Activated T-helper 1 cell treated with anti-CD3 and anti-CD28 coated beads, Interleukin-2, amount 50 U/mL, for 16 hours (primary cell): ENCODE measurements at regions not wholly inside any gene's neighbourhood (a gene's known extent, or its start where the extent isn't known, plus 50 kb on each side); places are given as distances from the start of the nearest gene placed in this dataset.
"Not testable (repeated sequence)": the region's sequence is repeated elsewhere in the genome, so short reads cannot be mapped to it uniquely, and the experiment has no call there.

Source experiments
- DNase-seq, 2 donors: peaks; one replicate each; pipeline ENCODE4 v3.0.0-alpha.2; 2020; ENCODE audit warnings: low read depth in 1 of 2, low spot score in 1 of 2

DNA sequence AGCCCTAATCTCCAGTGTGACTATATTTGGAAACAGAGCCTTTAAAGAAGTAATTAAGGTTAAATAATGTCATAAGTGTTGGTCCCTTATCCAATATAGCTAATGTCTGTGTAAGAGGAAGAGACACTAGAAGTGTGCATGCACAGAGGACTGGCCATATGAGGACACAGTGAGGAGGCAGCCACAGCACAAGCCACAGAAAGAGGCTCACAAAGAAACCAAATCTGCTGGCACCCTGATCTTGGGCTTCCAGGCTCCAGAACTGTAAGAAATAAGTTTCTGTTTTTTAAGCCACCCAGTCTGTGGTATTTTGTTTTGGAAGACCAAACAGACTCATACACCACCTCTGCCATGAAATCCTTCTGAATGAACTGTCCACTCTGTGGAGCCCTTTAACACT, 186.4 kb upstream of the SLC39A10 start:
- no peak for DNase-seq

DNA sequence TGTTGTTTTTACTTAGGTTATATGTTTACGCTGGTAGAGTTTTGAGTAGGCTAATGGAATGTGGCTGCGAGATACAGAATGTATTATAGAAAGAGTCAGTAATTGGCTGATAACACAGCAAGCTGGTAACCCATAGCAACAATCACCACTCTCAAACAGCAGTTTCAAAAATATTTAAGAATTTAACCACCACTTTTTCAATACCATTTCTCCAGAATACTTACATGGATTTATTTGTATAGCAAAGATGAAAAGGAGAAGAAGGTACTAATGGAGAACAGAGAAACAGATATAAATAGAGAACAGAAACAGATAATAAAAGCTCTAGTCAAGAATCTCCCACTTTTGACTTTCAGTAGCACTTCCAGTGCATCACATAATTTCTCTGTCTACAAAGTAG, 188.3 kb upstream of the SLC39A10 start:
- no peak for DNase-seq

DNA sequence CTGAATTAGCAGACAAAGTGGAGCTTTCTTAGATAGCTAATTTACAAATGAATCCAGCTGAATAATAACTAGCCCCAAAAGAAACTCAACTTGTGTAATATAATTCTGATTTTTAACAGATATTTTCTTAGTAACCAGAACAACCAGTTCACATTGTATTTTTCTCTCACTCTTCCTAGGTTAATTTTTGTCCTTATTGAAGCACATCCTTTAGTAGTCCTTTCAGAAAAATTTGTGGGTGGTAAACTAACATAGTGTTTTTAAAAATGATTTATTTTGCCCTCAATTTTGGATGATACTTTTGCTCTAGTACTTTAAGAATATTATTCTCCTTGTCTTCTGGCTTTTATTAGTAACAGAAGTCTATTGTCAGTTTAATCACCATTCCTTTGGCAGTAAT, 190.6 kb upstream of the SLC39A10 start:
- DNase-seq, result no peak

DNA sequence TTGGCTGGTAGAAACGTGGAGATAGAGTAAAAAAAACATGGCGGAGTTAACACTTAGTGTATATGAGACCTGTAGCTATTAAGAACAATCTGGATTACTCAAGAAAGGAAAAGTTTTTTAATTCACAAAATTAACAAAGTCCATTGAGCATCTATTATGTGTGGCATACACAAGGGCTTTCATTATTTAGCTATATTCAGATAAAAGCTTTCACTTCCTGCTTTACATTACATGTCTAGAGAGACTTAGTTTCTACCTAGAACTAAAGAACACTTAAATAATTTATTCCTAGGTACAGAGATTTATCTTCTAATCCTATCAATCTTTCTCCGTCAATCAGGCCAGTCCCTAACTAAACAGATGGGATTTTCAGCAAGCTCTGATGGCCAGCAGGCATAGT, 196.0 kb upstream of the SLC39A10 start:
- no peak for DNase-seq

DNA sequence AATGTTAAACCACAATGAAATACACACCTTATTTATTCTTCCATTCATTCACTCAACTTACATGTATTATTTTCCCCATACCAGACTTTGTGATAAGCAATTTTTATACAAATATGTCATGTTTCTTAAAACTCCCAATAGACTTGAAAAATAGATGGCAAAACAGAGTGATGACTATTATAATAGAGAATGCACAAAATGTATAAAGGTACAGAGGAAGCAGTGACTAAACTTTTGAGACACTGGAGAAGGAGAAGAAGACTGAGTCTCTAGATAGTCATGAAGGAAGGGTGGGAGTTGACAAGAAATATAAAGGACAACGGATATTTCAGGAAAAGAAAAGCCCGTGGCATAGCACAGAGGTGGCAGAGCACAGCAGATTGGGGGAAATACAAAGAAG, 198.1 kb upstream of the SLC39A10 start:
- DNase-seq, result no peak

DNA sequence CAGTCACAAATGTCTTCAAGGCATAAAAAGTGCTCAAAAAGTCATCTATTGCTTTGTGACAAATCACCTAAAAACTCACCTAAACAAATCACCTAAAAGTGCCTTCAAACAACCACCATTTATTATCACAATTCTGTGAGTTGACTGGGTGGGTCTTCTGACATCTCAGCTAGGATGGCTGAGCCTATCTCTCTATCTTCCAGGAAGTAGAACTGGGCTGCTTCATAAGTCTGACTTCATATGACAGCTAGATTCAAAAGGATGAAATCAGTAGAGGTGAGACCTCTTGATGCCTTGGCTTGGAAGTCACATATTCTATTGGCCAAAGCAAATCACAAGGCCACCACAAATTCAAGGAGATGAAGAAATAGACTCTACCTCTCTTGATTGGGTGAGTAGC, 199.2 kb upstream of the SLC39A10 start:
- no peak for DNase-seq

DNA sequence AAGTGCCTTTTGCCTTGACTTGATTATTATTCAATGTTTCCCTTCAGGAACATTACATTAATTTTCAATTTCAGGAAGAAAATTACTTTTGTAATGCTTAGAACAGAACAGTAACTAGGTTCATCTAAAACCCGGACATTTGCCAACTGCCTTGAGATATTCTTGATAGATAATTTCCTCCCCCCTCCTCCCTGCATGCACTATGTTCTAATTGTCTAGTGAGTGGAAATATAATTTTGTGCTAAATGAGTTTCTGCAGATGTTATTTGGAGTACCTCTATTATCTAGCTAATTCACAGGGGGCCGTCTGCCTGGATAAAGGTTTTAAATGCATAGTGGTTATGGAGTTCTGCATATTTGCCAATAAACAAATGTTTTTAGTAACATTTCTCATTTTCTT, 200.3 kb upstream of the SLC39A10 start:
- no peak for DNase-seq

DNA sequence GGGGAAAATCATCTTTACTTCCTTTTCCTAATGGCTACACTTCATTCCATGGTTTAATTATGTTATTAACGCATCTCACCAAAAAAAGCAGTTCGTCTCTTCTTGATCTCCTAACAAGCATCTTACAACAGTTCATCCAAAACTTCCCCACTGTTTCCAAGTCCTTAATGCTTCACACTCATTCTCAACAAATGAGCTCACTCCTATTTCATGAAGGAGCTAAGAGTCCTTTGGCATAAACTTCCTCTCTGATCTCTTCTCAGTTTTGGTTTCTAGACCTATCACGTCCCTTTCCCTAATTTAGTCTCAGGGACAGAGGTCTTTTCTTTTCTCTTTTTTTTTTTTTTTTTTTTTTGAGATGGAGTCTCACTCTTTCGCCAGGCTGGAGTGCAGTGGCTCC, 205.9 kb upstream of the SLC39A10 start:
- DNase-seq, result no peak

DNA sequence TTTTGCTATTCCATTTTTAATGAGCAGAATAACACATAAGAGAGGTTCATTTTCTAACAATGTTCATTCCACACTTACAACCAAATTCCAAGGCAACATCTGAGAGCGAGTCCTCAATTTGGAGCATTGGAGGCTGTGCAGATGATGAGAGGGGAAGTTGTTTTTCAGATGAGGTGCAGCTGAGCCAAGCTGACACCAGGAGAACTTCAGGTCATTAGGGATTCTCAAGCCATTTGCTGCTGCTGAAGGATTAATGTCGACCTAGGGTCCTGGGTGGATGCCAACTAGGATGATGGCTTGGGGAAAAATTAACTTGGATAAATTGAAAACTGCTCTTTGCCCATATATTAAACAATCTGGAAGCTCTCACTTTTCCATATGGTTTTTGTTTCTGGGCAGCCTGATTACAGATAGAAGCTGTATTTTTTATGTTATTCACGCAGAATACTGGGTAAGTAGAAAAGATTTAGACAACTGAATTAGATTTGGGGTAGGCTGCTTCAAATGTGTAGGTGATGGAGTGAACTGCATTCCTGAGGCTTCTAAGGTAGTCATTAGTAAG, 206.4 kb upstream of the SLC39A10 start:
- no peak for DNase-seq

DNA sequence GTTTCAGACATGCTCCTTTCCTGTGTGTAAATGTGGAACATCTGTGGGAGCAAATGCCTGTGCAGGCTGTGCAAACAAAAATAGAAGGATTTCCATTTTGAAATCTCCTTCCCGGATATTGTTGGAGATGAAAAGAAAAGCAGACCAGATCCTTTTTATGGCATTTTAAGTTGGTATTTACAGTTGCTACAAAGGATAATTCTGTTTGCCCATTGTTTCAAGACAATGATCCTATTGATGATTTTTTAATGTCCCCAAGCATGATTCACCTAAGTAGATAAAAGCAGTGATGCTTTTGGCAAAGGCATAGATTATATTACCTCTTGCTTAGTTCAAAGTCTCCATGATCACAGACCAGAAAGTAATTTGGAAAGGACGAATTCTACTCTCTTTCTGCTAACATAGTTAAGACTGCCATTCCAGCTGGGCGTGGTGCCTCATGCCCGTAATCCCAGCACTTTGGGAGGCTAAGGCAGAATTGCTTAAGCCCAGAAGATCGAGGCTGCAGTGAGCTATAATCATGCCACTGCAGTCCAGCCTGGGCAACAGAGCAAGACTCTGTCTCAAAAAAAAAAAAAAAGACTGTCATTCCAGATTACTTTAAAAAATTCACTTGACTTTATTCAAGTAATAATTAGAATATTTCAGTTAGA, 209.6 kb upstream of the SLC39A10 start:
- DNase-seq, result no peak

DNA sequence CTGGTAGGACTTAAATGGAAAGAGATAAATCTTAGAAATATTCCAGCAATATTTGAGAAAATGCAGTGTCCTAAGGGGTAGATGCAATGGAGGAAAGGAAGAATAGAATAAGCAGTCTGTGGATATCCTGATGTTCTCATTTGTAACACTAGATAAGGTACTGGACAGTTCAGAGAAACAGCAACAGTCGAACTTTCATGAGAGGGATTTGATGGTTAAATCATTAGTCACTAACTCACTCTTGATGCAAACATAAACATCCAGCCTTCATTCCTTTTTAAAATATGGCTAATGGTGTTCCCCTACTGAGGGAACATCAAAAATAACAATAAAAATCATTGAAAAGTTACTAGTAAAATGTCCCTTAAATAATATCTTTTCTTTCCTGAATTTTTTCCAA, 211.4 kb upstream of the SLC39A10 start:
- DNase-seq, result no peak

DNA sequence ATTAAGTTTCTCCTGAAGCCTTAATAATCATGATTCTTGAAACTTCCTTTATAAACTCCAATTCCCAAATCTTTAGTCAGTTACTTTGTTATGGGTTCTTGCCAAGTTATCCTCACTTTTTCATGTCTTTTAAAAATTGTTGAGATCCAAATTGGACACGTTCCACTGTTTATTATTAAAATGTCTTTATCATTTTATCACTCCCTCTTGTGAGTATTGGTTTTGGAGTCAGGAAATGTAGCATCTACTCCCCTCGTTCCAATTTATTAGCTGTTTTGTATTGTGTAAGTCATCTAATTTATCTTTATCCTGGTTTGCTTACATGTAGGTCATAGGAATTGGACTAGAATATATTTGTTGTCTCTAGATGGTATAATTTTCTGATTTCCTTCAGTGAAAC, 213.1 kb upstream of the SLC39A10 start:
- DNase-seq, result no peak

DNA sequence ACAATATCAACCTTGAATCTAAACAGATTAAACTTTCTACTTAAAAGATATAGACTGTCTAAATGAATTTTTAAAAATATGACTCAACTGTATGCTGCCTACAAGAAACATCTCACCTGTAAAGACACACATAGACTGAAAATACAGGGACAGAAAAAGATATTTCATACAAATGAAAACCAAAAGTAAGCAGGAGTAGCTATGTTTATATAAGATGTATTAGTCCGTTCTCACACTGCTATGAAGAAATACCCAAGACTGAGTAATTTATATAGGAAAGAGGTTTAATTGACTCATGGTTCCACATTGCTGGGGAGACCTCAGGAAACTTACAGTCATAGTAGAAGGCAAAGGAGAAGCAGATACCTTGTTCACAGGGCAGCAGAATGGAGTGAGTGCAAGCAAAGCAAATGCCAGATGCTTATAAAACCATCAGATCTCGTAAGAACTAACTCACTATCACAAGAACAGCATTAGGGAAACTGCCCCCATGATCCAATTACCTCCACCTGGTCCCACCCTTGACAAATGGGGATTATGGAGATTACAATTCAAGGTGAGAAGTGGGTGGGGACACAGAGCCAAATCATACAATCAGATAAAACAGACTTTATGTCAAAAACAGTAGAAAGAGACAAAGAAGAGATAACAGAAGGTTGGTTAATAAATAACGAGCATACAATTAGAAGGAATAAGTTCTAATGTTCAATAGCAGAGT, 214.4 kb upstream of the SLC39A10 start:
- DNase-seq, result no peak

DNA sequence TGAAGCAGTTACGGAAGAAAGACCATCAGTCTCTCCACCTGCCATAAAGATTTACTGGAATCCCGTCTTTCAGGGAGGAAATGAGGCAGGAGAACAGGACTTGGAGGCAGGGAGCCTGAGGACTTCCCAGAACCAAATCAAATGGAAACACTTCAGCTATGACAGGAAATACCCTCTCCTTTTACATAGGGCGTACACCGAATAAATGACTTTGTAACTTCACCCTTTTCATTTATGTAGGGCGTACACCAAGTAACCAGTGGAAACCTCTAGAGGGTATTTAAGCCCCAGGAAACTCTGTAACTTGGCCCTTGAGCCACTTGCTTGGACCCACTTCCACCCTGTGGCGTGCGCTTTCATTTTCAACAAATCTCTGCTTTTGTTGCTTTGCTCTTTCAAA, 218.3 kb upstream of the SLC39A10 start:
- DNase-seq, result no peak

DNA sequence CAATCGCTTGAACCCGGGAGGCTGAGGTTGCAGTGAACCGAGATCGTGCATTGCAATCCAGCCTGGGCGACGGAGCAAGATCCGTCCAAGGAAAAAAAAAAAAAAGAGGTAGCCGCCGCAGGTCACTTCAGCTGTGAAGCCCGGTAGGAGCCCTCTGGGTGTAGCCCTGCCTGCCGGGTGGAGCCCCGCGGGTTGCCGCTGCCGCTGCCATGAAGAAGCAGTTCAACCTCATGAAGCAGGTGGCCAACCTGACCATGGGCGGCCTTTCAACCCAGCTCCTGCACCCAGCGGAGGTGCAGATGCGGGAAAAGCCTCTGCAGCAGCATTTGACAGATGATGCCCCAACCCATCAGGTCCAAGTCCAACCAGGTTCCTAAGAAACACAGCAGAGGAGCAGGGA, 219.5 kb upstream of the SLC39A10 start:
- no peak for DNase-seq

DNA sequence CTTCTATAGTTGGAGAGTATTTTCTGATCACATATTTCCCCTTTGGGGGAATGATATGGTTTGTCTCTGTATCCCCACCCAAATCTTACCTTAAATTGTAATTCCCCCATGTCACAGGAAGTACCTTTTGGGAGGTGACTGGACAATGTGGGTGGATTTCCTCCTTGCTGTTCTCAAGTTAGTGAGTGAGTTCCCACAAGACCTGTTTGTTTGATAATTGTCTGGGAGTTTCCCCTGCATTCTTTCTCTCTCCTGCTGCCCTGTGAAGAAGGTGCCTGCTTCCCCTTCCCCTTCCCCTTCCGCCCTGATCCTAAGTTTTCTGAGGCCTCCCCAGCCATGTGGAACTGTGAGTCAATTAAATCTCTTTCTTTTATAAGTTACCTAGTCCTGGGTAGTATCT, 222.7 kb upstream of the SLC39A10 start:
- DNase-seq, result no peak

DNA sequence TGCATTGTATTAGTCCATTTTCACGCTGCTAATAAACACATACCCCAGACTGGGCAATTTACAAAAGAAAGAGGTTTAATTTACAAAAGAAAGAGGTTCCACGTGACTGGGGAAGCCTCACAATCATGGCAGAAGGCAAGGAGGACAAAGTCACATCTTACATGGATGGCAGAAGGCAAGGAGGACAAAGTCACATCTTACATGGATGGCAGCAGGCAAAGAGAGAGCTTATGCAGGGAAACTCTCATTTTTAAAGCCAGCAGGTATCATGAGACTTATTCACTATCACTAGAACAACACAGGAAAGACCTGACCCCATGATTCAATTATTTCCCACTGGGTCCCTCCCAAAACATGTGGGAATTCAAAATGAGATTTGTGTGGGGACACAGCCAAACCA, 223.3 kb upstream of the SLC39A10 start:
- not testable (repeated sequence) for DNase-seq

DNA sequence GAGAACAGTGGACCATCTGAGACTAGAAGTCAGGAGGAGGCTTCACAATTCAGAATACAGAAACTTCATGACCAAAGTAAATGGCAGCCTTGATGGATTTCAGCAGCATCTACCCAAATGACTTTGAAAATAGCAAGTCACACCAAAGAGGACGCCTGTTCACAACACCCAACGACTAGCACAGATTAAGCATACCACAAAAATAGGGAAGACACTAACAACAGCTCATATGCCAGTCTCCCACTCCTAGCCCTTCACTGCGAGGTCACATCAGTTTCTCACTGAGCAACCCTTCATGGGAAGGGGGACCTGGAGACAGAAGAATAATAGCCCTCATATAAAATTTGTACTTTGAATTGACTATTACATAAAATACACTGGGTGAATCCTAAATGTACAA, 228.4 kb upstream of the SLC39A10 start:
- DNase-seq, result no peak

DNA sequence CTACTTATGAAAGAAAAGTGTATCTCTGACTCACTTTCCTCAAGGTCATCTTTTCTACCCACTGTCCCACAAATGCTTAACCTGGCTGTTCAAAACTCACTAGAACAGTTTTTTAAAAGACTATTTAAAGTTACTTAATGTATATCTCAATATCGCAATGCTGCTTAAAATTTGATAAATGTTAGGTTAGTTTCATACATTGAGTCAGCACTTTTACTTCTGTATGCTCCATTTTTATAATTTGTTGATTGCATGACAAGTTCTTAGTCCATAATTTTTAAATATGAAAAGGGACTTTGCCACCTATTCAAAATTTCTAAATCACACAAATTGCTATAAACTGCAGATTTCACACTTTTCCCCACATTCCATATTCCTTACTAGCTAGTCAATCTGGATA, 231.7 kb upstream of the SLC39A10 start:
- no peak for DNase-seq

DNA sequence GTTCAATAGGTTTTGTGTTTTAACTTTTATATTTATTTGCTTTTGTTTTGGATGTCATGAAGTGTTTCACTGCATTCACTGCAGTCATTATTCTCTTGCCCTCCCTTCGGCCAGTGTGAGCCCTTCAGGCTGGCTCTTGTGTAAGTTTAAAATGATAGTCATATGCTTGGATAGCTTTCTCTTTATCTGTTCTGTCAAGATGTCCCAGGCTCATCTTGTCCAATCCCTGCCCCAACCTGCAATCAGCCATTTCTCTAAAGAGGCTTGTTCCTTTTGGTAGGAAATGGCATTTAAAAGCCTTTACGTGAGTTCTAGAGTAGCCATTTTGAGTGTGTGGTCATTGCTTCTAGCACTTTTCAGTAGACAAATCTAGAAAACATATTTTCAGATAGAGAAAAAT, 238.0 kb upstream of the SLC39A10 start:
- no peak for DNase-seq

DNA sequence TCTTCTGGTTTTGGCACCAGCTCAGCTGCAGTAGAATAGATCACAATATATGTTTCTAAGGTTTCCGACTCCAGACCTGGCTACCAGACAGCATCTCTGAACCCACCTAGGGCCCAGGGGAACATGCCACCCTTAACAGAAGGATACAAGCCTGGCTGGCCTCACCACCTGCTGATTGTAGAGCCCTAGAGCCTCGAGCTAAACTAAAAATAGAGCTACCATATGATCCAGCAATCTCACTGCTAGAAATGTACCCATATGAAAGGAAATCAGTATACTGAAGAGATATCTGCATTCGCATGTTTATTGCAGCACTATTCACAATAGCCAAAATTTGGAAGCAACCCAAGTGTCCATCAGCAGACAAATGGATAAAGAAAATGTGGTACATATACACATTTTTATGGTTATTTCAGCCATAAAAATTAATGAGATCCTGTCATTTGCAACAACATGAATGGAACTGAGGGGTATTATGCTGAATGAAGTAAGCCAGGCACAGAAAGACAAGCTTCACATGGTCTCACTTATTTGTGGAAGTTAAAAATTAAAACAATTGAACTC, 242.4 kb upstream of the SLC39A10 start:
- no peak for DNase-seq

DNA sequence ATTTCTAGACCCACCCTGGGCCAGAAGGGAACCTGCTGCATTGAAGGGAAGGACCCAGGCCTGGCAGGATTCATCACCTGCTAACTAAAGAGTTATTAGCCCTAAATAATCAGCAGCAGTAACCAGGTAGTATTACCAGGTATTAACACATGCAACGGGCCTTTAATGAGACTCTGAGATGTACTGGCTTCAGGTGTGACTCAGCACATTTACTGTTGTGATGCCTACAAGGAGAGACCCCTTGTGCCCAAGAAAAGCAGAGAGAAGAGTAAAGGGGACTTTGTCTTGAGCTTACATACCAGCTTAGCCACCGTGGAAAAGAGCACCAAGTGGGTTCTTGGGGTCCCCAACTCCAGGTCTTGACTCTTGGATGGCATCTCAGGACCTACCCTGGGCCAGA, 243.1 kb upstream of the SLC39A10 start:
- DNase-seq, result no peak

DNA sequence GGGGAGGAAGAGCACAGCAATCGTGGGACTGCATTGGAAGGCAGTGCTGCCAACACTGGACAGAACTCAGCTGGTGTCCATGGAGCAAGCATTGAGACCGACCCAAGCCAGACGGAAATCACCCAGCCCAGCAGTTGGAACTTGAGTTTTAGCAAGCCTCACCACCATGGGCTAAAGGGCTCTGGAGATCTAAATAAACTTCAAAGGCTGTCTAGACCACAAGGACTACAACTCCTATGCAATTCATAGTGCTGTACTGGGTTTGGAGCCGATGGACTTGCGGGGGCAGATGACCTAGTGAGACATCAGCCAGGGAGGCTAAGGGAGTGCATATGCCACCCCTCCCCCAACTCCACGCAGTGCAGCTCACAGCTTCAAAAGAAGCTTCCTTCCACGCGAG, 243.6 kb upstream of the SLC39A10 start:
- no peak for DNase-seq
